Left lung (tissue), 4 donors: ENCODE measurements at regions not wholly inside any gene's neighbourhood (a gene's known extent, or its start where the extent isn't known, plus 50 kb on each side); places are given as distances from the start of the nearest gene placed in this dataset.

Experiments used
- ATAC-seq: fragments of 200-7000 bp; cut with Tn5 transposase; one replicate; pipeline ENCODE4 v1.9.1; 2020; ENCODE audit warnings: moderate library complexity
- DNase-seq, 4 donors: peaks; one replicate each; pipeline ENCODE4 v3.0.0-alpha.2; 2013 to 2020
- H3K27ac ChIP-seq, 2 donors: fragments of 200-600 bp; sonication (generic) in 1 of 2; one replicate each; pipeline versions ENCODE4 v1.5.0 to v1.8.0; 2020 to 2021
- H3K27me3 ChIP-seq, 2 donors: fragments of 200-600 bp; sonication (generic) in 1 of 2; one replicate each; pipeline versions ENCODE4 v1.5.0 to v1.8.0; 2020 to 2021
- H3K36me3 ChIP-seq, 2 donors: fragments of 200-600 bp; sonication (generic) in 1 of 2; one replicate each; pipeline versions ENCODE4 v1.5.0 to v1.8.0; 2020 to 2021
- H3K4me1 ChIP-seq, 2 donors: fragments of 200-600 bp; one replicate each; pipeline ENCODE4 v1.8.0; 2021
- H3K4me3 ChIP-seq, 2 donors: fragments of 200-600 bp; sonication (generic) in 1 of 2; one replicate each; pipeline versions ENCODE4 v1.5.0 to v1.8.0; 2020 to 2021; ENCODE audit warnings: mild to moderate bottlenecking in 1 of 2
- H3K9me3 ChIP-seq, 2 donors: fragments of 200-600 bp; sonication (generic) in 1 of 2; one replicate each; pipeline versions ENCODE4 v1.5.0 to v1.8.0; 2020 to 2021
- CTCF ChIP-seq, 2 donors: fragments of 200-600 bp; sonication (generic) in 1 of 2; IDR thresholded peaks; one replicate each; pipeline versions ENCODE4 v1.5.0 to v1.8.0; 2021; ENCODE audit warnings: antibody characterized with exemption in 2 of 2
- intact Hi-C, 2 donors: fragments of 100-400 bp; cut with DNase I; formaldehyde crosslinking; loops; one replicate each; pipeline versions ENCODE4 v1.11.2 to v1.14.2; 2022
- donor health status: DM: no; HTN: yes; CAD: no.
- donor health status: DM: no; HTN: no; CAD: no.

GRCh38 chr11:105274631-105275030, 135.1 kb upstream of the CARD18 start:
- Histone ChIP-seq H3K4me1 (no peaks in the 10 kb centered on the region), H3K27ac (no peak overlapping the region), H3K4me3 (no peak overlapping the region), H3K9me3 (no peaks in the 10 kb centered on the region), H3K36me3 (no peaks in the 10 kb centered on the region), H3K27me3 (no peaks in the 10 kb centered on the region)
- TF ChIP-seq CTCF (IDR thresholded peaks at IDR 0.05) = no peak
- DNase-seq (no peak), ATAC-seq (no peak)
- intact Hi-C loops = no loop called here

GRCh38 chr11:105273660-105274280, 134.2 kb upstream of the CARD18 start:
- Histone ChIP-seq H3K36me3 (no peaks in the 10 kb centered on the region), H3K4me3 (no peak overlapping the region), H3K9me3 (no peaks in the 10 kb centered on the region), H3K27me3 (no peaks in the 10 kb centered on the region), H3K27ac (no peak overlapping the region), H3K4me1 (no peaks in the 10 kb centered on the region)
- no peak for TF ChIP-seq CTCF (IDR thresholded peaks at IDR 0.05)
- intact Hi-C loops = no loop called here
- no peak for ATAC-seq
- no peak for DNase-seq

DNA sequence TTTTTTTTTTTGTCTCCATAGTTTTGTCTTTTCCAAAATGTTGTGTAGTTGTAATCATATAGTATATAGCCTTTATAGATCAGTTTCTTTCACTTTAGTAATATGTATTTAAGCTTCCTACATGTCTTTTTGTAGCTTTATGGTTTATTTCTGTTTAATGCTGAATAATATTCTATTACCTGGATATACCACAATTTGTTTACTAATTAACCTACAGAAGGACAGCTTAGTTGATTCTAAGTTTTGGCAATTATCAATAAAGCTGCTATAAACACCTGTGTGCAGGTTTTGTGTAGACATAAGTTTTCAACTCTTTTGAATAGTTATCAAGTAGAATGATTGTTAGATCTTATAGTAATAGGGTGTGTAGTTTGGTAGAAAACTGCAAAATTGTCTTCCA, 130.3 kb upstream of the CARD18 start:
- Histone ChIP-seq H3K27ac (no peak overlapping the region), H3K4me1 (no peaks in the 10 kb centered on the region), H3K36me3 (no peaks in the 10 kb centered on the region), H3K4me3 (no peak overlapping the region), H3K9me3 (no peaks in the 10 kb centered on the region), H3K27me3 (no peaks in the 10 kb centered on the region)
- DNase-seq = no peak
- intact Hi-C loops = no loop called here
- TF ChIP-seq CTCF (IDR thresholded peaks at IDR 0.05) = no peak
- ATAC-seq = no peak

DNA sequence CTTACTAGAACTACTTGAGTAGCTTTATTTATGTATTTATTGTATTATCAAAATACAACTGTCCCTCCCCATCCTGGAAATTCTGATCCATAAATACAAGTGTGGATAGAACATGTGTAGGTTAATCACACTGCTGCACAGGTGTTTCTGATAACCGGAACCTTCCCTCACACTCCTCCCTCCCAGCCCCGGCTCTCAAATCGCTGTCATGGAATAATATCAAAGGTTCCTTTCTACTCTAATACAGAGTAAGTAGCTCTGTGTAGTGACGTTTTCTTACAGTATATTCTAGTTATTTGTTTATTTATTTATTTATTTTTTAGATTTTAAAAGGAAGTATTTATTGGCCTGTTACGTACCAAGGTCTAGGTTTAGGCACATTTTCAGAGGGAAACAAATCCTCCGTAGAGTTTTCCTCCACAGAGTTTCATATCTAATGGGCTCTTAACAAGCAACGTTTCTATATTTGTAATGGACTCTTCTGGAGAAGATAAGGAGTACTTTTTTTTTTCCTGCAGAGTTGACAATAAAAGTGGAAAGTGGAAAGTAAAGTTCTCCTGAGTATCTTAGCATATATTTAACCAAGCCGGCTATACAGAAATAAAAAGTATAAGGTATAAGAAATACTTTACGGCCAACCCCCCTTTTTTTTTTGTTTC, 129.0 kb upstream of the CARD18 start:
- Histone ChIP-seq H3K27me3 (no peaks in the 10 kb centered on the region), H3K9me3 (no peaks in the 10 kb centered on the region), H3K27ac (no peak overlapping the region), H3K4me1 (no peaks in the 10 kb centered on the region), H3K36me3 (no peaks in the 10 kb centered on the region), H3K4me3 (no peak overlapping the region)
- intact Hi-C loops = no loop called here
- DNase-seq (no peak), ATAC-seq (peak; percentile 64)
- TF ChIP-seq CTCF (IDR thresholded peaks at IDR 0.05) = no peak

DNA sequence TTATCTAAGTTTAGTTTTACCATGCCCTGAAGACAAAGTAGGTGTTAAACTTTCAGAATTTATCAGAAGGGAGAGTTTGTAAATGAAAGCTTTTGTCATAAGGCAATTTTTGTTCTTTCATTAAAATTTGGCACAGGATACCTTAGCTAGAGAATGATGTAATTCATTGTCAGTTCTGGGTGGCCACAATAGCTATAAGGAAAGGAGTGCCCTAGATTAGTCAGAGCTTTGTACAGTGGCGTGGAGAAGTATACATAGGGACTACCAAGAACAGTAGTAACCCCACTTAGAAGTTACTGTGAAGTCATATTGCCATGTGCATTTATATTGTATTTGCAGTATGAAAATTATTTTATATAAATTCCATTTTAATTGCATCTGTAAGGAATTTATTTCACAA, 126.3 kb upstream of the CARD18 start:
- Histone ChIP-seq H3K4me1 (no peaks in the 10 kb centered on the region), H3K9me3 (no peaks in the 10 kb centered on the region), H3K27me3 (no peaks in the 10 kb centered on the region), H3K36me3 (no peaks in the 10 kb centered on the region), H3K27ac (no peak overlapping the region), H3K4me3 (no peak overlapping the region)
- ATAC-seq (no peak), DNase-seq (no peak)
- intact Hi-C loops = no loop called here
- TF ChIP-seq CTCF (IDR thresholded peaks at IDR 0.05) = no peak
